Effector CD8-positive, alpha-beta T cell (primary cell): ENCODE measurements at regions not wholly inside any gene's neighbourhood (a gene's known extent, or its start where the extent isn't known, plus 50 kb on each side); places are given as distances from the start of the nearest gene placed in this dataset.
"Not testable (repeated sequence)": the region's sequence is repeated elsewhere in the genome, so short reads cannot be mapped to it uniquely, and the experiment has no call there.

Experiments used
- DNase-seq: peaks from one replicate; lab custom pipeline; 2025; lab: John Stamatoyannopoulos, UW

DNA sequence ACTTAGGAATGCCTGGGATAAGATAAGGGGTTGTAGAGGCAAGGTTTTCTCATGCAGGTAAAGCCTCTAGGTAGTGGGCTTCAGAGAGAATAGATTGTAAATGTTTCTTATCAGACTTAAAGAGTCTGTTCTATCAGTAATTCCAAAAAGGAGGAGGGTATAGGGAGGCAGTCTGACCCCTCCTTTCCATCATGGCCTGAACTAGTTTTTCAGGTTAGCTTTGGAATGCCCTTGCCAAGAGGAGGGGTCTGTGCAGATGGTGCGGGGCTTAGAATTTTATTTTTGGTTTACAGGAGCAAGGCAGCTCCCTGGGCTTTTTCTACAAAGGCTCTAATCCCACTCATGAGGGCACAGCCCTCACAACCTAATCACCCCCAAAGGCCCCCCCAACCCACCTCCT lies 135.0 kb downstream of the B3GNT2 start:
- no peak for DNase-seq

DNA sequence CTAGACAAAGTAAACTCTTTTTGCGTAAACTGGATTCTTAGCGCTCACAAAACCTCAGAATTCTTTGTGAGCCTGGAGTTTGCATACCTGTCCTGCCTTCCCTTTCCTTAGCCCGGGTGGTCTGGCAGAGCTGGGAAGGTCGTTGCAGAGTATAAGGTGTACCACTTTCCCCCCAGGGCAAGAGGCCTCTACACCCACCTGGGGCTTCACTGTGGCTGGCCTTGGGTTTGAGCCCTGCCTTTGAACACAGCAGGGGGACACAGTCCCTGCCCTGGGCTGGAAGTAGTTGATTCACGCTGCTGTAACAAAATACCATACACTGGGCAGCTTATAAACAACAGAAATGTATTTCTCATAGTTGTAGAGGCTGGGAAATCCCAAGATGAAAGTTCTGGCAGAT lies 133.9 kb downstream of the B3GNT2 start:
- DNase-seq = no peak

DNA sequence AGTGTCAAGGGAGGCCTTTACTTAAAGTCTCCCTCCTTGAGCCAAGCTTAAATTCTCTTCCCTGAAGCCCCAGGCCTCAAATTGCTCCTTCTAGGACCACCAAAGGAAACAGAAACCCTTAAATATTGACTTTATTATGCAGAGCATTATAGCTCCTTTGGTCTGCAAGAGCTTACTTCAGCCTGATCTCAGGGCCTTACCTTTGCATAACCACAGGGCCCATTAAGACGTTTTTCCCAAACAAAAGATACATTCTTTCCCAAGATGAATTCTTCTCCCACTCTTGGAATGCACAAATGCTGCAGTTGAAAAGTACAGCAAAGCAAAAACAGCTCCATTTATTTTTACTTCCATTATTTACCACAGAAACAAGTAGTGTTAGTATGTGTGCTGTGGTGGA lies 130.8 kb downstream of the B3GNT2 start:
- DNase-seq = no peak

DNA sequence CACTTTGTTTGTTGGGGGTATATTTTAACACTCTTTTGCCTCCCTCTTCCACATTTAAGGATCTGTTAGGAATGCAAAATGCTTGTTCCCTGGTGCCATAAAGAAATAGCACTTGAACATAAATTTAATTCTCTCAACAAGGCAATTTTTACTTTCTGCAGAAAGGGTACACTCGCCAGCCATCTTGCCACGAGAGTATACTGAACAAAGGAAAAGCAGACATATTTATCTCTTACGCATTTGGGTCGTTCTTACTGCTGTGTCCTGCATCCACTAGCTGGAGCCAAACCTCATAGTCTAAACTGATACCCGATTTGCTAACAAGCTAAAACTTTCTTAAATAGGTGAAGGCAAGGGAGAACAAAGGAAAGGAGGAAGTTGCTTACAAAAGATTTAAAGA lies 129.5 kb downstream of the B3GNT2 start:
- DNase-seq = no peak

DNA sequence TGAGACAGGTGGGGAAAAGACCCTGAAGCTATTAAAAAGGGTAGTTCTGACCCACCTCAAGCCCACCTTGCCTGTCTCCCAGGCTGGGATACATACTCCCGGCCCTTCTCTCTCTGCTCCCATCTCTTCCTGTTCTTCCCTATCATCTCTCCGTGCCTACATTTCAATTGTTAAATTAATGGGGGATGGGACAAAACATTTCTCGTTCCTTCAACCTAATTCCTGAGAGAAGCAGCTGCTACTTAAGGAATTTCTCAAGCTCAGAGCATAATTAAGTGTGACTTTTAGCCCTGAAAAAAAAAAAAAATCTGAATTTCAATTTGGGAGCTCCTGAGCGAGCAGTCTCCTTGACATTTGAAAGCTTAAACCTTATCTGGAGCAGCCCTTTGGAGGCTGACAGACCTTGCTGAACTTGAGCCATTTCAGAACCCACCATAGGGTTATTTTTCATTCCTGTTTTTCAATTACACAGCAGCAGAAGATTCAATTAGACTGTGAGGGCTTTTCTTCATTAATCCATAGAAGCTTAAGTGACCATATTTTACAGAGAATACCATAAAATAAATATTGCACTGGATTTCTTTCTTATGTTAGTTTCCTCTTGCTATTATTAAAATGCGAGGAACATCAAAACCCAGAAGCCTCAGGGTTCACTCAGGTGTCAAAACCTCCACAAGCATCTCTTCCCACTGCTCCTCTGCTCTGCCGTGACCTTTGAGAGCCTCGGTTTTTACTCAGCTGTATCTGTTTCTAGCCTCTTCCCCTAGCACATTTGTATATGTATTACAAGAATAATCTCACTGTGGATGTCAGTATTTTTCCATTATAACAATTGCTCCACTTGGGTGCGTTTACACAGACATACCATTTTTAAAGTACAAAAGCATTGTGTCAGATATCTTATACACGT lies 125.7 kb downstream of the B3GNT2 start:
- no peak for DNase-seq

DNA sequence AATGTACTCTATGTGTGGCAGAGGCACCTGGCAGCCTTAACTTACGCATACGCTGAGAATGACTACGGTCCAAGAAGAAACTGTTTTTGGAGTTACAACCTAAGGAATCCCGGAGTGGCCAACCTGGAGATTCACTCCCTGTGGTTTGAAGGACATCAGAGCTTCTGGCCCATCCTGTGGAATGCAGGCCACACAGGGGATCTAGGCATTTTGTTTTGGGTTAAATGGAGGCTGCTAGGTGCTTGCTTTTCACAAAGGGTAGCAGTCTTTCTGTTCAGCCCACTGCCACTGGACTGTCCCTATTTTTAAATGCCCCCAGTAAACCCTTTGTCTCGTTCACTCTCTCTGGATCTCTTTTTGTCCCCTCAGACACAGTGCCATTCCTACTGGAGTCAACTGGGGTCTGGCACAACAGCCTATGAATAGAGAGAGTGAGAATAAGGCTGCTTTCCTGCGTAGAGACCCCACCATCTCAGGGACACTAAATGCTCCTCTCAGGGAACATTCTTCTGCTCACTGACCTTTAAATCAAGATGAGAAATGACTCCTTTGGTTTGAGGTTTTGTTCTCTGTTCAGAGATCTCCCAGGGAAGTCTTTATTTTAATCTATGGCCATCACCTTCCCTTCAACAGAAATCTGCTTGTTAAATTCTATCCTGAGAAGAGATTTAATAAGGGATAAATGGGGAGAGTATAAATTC lies 124.9 kb downstream of the B3GNT2 start:
- DNase-seq = no peak

DNA sequence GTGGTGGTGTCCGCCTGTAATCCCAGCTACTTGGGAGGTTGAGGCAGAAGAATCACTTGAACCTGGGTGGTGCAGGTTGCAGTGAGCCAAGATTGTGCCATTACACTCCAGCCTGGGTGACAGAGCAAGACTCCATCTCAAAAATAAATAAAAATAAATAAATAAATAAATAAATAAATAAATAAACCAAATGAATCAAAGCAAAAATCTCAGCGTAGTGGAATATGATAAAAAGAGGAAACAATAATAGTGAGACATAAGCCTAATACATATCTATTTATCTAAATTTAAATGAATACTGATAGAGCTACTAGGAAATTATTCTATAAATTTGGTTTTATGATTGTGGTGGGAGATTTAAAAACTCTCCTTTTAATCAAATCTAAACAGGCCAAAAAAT lies 124.2 kb downstream of the B3GNT2 start:
- DNase-seq = not testable (repeated sequence)

DNA sequence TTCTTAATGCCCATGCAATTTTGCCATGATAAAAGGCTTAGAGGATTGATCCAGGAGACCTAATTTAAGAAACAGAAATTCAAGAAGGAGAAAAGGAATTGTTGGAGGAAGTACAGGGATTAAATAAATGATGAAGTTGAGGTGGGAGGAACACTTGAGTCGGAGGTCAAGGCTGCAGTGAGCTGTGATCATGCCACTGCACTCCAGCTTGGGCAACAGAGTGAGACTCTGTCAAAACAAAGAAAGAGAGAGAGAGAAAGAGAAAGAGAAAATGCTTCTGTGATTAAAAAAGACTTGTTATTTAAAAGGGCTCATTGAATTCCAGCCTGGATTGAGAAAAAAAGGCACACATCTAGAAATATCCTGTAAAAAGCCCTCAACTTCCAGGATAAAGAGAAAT lies 123.2 kb downstream of the B3GNT2 start:
- DNase-seq = no peak

DNA sequence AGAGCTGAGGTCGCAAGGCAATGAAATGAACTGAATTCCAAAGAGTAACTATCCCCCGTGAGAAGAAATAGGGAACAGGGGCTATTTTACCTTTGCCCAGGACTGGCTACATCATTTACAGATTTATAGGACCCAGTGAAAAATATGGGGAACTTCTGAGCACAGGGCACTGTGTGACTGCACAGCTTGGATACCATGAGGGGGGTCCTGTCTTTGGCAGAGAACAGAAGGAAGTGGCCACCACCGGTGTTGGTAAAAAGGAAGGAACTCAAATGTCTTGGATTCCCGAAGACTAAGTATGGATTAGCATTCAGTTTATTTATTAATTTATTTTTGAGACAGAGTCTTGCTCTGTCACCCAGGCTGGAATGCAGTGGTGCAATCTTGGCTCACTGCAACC lies 119.6 kb downstream of the B3GNT2 start:
- DNase-seq = no peak

DNA sequence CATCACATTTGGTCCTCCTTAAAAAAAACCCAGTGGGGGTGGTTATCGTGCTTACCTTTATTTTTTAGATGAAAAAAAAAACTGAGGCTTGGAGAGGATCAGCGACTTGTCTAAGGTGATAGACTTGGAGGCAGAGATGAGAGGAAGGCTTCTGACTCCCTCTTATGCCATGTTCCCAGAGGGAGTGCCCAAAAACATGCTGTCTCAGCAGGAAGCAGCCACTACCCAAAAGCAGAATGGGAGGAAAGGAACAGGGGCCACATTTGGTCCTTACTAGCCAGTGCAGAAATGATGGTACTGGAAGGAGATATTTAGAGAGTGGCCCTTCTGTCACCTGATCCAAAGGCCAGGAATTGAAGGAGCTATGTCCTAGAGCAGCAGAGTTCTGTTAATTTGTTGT lies 118.4 kb downstream of the B3GNT2 start:
- DNase-seq = no peak

DNA sequence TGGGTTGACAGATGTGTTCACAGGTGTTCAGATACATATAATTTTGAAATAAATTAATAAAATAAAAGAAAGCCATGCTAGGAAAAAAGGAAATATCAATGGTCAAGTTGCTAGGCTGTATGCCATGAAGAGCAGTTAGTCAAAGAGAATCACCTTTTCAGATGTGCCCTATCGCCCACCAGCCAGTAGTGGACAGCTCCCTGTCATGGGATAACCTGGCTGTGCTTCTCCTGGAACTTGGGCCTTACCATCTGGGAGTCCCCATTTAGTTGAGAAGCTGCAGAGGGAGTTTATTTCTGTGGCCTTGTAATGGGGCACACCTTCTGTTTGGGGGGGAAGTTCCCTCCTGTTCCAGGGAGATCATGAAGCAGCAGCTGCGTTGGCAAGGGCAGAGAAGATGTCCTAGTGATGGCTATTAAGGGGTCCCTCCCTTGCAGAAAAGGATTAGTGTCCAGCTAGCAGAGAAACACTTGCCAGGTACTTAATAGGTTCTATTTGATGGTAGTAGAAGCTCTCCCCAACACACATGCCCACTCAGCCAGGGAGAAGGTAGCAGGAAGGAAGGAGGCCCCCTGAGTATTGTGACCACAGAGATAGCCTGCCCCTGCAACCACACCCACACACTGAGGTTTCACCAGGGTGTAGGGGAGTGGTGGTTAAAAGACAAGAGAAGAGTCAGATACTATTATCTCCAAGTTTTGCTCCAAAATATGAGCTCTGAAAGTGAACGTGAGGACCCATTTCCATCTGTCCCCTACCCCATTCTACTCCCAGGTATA lies 117.7 kb downstream of the B3GNT2 start:
- no peak for DNase-seq

DNA sequence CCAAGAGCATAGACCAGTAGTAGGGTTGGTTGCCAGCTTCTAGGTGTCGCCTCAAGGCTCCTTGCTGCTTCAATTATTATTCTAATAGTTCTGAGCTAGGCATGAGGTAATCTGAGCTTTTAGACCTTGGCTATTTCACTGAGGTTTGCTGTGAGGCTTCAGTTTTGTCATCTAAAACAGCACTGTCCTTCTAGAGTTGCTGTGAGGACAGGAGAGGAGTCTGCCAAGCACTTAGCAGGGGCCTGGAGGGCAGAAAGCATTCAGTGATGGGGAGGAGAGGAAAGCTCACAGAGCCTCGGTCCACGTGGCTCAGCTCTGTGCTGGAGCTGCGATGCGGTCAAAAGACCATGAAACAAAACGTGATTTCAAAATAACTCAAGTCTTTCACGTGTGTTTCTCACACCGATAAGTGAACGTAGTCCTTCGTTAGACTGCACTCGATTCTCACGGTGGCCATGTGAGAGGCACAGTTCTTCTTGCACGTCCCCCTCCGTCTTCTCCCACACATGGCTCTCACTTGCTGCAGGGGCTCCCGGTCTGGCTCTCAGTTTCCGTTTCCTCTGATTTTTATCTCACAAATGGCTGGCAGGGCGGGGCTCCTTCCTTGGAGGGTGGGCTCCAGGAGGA lies 113.7 kb downstream of the B3GNT2 start:
- DNase-seq = no peak

DNA sequence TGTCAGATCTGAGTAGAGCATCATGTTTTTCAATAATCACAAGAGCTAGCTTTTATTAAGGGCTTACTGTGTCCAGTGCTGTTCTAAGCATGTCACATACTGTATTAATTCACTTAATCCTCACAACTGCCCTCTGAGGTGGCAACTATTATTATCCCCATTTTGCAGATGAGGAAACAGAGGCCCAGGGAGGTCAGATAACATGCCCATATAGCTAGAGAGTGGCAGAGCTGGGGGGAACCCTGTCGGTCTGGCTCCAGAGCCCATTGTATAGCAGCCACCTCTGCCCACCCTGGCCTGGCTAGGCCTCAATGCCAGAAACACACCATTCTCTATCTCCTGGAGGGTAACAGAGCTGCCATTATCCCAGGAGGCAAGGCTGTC lies 113.2 kb downstream of the B3GNT2 start:
- no peak for DNase-seq

DNA sequence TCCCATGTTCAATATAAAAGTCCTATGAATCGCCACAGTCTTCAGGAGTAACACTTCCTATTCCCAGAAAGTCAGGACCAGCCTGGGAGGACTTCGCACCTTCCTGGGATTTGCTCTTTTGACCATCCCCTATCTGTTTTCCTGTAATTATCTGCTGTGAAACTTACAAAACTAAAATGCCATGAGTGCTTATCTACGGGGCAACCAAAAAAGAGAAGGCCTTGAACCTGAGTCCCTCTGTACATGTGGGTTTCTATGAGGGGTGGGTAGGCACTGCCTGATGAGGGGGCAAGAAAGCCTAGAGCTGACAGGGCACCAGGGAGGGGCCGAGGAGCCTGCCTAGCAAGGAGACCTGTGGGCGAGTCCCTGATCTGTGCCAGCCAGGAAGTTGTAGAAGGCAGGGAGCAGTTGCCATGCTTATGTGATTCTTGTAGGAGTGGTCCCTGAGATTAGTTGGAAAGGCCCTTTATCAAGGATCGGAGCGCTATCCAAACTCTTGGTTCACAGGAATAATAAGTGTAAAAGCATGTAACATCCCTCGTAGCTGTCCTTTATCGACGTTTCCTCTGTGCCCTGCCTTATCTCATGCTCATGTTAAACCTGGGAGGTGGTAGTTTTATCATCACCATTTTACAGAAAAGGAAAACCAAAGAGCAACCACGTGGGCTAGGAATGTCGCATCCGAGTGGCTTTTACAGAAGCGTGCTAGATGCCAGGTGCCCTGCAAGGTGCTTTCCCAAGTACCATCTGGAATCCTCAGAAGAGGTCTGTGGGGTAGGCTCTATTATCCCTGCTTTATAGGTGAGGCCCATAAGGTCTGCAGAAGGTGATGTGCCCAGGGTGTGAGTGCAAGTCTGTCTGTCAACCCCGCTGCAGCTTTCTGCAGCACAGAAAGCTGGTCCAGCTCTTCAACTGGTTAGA lies 111.8 kb downstream of the B3GNT2 start:
- DNase-seq = no peak

DNA sequence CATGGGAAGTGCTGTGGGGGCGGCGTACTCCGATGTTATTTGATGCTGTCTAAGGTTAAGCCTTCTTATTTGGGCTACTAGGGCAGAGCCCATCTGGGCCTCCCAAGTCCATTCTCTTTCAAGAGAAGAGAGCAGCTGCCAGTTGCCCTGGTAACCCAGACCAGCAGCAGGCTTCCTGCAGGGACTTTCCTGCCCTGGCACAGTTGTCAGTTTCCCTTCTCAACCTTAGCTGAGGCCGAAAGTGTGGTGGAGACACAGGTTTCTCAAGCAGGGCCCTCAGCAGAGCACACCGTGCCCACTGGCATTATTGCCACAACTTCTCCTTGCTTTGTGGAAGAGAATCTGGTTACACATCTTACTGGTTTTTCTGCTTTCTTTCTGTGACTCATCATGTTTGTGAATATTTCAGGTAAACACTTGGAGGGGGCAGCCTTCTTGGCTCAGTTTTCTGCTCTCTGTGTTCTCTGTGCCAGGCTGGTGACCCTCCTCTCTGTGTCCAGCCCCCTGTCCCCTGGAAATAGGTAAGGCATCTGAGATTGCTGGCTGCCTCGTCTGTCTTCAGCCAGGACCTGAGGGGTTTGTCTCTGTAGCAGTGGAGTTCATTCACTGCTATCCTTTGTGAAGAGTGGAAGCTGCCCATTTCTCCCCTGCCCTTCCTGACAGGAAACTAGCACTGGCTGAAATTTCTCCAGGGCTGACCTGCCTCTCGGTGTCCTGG lies 111.0 kb downstream of the B3GNT2 start:
- no peak for DNase-seq

DNA sequence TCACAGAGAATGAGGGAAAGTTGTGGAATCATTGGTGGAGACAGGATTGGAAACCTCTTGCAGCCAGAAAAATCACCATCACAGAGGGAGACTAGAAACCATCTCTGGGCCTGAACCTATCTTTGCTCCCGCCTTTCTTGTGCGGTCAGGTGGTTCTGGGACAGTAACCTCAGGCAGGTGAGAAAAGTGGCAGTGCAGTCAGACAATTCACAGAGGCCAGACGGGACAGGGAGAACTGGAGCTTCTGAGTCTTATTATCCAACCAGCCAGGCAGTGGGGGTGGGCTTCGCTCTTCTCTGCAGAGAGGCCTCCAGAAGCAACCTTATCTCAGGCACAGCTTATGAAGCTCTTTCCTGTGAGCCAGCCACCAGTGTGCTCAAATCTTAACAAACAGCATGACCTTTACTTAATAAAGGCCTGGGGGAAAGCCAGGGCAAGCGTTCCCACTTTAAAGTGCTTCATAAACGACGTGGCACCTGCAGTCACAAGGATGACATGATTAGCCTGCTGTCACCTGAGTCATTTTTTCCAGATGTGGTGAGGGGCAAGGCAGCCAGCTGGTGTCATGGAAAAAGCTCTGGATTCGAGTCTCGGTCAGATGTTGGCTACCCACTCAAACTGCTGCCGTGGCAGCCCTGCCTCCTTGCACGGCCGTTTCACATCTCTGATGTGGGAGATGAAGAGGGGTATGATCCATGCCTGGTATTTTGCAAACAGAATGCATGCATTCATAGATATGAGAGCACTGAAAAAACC lies 109.7 kb downstream of the B3GNT2 start:
- peak; percentile 5 for DNase-seq

DNA sequence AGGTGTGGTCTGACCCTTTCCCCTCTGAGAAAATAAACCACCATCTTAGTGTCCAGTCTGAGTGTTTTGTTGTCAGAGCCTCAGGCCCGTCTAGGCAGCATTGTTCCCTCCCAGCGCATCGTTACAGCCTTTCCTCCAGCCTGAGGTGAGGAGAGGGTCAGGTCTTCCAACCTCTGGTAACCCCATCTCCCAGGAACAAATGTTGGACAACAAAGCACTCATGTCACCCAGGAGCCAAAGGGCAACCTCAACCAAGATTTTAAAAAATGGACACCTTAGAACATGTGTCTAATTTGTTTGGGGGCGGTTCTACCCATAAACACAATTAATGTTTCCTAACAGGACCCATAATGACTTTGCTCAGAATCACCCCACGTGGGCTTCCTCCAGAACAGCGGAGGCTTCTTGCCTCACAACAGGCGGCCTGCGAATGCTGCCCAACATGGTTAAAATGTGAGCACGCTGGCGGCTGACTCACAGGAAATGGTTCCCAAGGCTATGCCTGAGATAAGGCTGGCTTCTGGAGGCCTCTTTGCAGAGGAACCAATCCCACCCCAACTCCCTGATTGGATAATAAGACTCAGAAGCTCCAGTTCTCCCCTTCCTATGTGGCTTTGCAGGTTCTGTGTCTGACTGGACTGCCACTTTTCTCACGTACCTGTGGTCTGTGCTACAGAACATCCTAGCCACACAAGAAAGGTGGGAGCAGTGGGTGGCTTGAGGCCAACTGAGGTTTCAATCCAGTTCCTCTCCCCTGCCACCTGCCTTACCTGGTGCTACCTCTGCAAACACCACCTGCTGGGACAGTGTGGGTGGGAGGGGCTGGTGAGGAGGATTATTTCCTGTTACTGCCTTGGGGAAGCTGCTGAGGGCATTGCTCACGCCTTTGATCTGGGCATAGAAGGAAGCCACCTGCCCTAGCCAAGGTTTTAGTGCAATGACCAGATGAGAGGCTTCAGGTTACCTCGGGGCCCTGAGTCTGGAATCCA lies 108.8 kb downstream of the B3GNT2 start:
- DNase-seq = no peak

DNA sequence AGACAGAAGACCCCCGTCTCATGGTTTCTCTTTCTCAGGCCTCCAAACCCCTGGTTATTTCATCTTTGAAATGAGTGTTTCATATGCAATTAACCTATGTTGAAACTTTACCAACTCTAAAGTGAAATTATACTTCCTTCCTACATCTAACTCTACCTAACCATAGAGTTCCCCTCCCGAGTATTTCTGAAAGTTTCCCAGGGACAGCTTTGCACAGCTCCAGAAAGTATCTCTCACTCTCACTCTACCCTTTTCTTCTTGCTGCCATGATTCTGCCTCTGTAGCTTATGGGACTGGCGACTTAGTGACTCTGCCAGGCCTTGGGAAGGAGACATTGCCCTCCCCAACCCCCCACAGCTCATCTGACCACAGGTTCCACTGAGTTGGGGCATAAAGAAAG lies 107.9 kb downstream of the B3GNT2 start:
- DNase-seq = no peak
